ENCODE measurements at regions not wholly inside any gene's neighbourhood (a gene's known extent, or its start where the extent isn't known, plus 50 kb on each side); places are given as distances from the start of the nearest gene placed in this dataset.

DNA sequence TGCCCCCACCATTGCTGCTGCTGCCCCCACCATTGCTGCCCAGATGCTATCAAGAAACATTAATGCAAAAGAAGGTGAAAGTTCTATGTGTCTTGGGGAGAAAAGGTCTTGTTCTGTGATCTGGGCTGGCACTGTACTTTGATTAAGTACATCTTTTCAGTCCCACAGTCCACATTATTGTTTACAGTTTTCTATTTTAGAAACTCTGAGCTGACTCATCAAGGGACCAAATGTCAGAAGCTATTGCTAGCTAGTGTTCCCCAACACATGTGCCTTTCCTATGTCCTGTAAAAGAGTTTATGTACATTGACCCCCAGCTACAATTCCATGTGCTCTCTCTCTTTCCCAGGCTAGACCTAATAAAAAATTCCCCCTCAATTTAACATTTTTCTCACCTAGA is 264.7 kb upstream of the NECTIN3 start:
- Histone ChIP-seq H3K9ac (no peak overlapping the region), H3K27me3 (no peaks in the 10 kb centered on the region), H3K9me3 (replicated peaks in 1 of 11) (no peaks in the 10 kb centered on the region), H3K4me2 (no peak overlapping the region), H4K20me1 (no peaks in the 10 kb centered on the region), H3K27ac (no peak overlapping the region), H3K4me3 (no peak overlapping the region), H3K36me3 (no peaks in the 10 kb centered on the region), H3K4me1 (0 out of 20 replicates have a peak, but pooled peaks cover 0 to 5% (median 0%) of the 10 kb centered on the region in 10 experiments)
- no peak for TF ChIP-seq Cebpa-rat (IDR thresholded peaks at IDR 0.05)

DNA sequence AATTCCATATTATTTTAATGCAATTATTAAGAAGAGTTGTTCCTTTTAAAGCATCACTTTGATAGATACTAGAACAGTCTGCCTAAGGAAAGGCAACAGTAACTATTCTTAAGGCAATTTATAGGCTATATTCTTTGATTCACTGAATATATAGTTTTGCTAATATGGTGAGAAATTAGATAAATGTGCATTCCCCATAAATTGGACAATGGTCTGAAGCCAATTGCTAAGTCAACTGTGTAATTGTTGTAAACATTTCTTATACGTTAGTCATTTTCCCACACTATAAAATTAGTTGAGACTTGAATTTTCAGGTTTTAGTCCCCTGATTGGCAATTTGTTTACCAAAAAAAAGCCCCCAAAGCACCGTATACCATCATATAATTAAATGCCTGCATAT is 263.0 kb upstream of the NECTIN3 start:
- H3K27ac ChIP-seq, result no peak overlapping the region
- no peaks in the 10 kb centered on the region for H3K27me3 ChIP-seq
- H3K4me1 ChIP-seq, result 0 out of 20 replicates have a peak, but pooled peaks cover 0 to 5% (median 0%) of the 10 kb centered on the region in 10 experiments
- no peak overlapping the region for H3K9ac ChIP-seq
- no peaks in the 10 kb centered on the region for H3K36me3 ChIP-seq
- no peak for TF ChIP-seq Cebpa-rat (IDR thresholded peaks at IDR 0.05)
- no peaks in the 10 kb centered on the region for H4K20me1 ChIP-seq
- no peaks in the 10 kb centered on the region for H3K9me3 ChIP-seq (replicated peaks in 1 of 11)
- H3K4me3 ChIP-seq, result no peak overlapping the region
- no peak overlapping the region for H3K4me2 ChIP-seq

DNA sequence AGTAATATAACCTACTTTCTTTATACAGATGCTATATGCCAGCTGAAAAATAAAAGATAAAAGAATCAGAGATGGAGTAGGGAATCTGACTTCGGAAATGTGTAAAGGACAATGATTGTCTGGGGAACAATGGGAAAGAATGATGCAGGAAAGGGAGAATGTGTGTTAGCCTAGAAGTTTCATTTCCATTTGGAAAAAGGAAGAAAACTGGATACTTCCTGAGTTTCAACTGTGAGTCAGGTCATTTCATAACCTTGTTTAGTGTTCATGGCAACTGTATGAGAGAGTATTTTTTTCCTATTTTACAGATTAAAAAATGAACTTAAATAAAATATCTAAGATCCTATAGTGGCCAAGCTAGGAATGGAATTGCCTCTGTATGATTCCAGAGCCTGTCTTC is 261.3 kb upstream of the NECTIN3 start:
- H3K4me1 ChIP-seq, result peaks cover 0 to 15% (median 4%) of the 10 kb centered on the region in 10 experiments; a peak in 7 of 20 replicates
- no peak overlapping the region for H3K4me2 ChIP-seq
- no peaks in the 10 kb centered on the region for H3K27me3 ChIP-seq
- no peaks in the 10 kb centered on the region for H3K9me3 ChIP-seq (replicated peaks in 1 of 11)
- no peaks in the 10 kb centered on the region for H3K36me3 ChIP-seq
- H3K27ac ChIP-seq, result no peak overlapping the region
- TF ChIP-seq Cebpa-rat (IDR thresholded peaks at IDR 0.05), result no peak
- no peaks in the 10 kb centered on the region for H4K20me1 ChIP-seq
- H3K9ac ChIP-seq, result no peak overlapping the region
- no peak overlapping the region for H3K4me3 ChIP-seq

DNA sequence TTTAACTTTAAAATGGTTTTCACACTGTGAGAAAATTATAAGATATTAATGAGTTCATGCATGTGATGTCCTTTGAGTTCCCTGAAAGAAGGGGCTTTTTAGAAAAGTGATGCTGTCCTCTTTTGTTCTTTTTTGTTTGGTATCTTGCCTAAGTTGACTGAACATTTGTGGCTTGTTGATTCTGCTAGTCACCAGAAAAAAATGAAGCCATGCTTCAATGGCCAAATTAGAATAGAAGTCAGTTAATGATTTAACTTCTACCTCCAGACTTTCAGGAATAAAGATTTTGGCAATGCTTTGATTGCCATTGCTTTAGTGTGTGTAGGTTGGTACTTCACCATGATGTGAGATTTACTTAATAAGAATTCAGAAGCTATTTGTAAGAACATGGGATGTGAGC is 260.6 kb upstream of the NECTIN3 start:
- Histone ChIP-seq H3K4me2 (no peak overlapping the region), H3K4me3 (no peak overlapping the region), H3K4me1 (peaks cover 0 to 15% (median 4%) of the 10 kb centered on the region in 10 experiments; a peak in 7 of 20 replicates), H3K27ac (no peak overlapping the region), H3K9me3 (replicated peaks in 1 of 11) (no peaks in the 10 kb centered on the region), H3K9ac (no peak overlapping the region), H3K36me3 (no peaks in the 10 kb centered on the region), H4K20me1 (no peaks in the 10 kb centered on the region), H3K27me3 (no peaks in the 10 kb centered on the region)
- TF ChIP-seq Cebpa-rat (IDR thresholded peaks at IDR 0.05), result no peak

DNA sequence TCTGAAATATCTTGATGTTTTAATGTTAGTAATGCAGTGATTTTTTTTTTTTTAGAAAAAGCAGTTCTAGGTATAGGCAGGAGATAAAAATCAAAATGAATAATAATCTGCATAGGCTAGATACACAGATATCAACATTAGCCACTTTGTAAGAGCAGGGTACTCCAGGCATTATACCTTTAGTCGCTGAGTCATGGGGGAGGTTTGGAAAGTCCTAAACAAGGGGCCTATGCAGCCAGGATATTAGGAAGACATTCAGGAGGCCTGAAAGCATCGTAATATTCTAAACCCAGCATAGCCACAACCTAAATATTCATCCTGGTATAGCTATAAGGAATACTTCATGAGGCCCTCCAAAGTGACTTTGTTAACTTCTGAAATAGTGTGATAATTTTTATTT is 258.1 kb upstream of the NECTIN3 start:
- Histone ChIP-seq H3K4me3 (no peak overlapping the region), H4K20me1 (no peaks in the 10 kb centered on the region), H3K27ac (no peak overlapping the region), H3K4me2 (no peak overlapping the region), H3K9me3 (replicated peaks in 1 of 11) (no peaks in the 10 kb centered on the region), H3K9ac (no peak overlapping the region), H3K27me3 (no peaks in the 10 kb centered on the region), H3K36me3 (no peaks in the 10 kb centered on the region), H3K4me1 (peaks cover 0 to 15% (median 4%) of the 10 kb centered on the region in 10 experiments; a peak in 7 of 20 replicates)
- no peak for TF ChIP-seq Cebpa-rat (IDR thresholded peaks at IDR 0.05)

DNA sequence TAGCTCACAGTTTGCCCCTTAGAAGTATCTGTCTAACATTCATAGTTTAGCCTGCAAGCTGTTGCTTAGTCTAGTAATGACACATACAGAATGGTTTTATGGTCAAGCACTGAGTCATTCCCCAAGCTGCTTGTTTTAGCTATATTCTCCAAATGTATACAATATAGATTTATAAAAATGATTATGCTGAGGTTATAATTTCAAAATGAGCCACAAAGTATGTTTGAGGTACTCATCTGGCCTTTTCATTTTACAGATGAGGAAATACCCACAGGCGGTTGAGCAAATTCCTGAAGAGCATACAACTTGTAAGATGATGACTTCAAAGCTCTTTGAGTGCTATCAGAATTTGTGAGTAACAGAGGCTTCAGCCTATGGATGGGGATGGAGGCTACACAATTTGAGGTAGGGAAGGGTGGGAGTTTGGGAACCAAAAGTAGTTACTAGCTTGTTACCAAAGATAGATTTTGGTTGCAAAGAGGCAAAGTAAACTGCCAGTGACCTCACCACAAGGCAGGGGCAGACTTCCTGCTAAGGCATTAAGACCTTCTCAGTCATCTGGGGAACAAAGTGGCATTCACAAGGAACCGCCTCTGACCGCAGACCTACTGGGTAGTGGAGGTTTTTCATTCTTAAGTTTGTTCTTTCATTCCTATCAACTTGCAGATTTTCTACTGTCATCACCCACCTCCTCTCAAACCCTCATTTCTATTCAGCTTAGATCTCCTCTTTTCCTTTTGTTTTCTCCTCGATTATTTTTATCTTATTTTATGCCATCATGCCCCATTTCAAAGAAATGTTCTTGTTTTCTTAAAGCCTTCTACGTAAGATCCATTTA is 257.2 kb upstream of the NECTIN3 start:
- no peak for TF ChIP-seq Cebpa-rat (IDR thresholded peaks at IDR 0.05)
- peak overlapping the region in 4 of 11 experiments; percentile 10 to 37 (median 22); a peak in 5 of 22 replicates for H3K4me2 ChIP-seq
- no peak overlapping the region for H3K4me3 ChIP-seq
- H3K27me3 ChIP-seq, result no peaks in the 10 kb centered on the region
- no peak overlapping the region for H3K27ac ChIP-seq
- no peaks in the 10 kb centered on the region for H4K20me1 ChIP-seq
- H3K9ac ChIP-seq, result no peak overlapping the region
- no peaks in the 10 kb centered on the region for H3K9me3 ChIP-seq (replicated peaks in 1 of 11)
- H3K36me3 ChIP-seq, result no peaks in the 10 kb centered on the region
- H3K4me1 ChIP-seq, result peaks cover 0 to 15% (median 4%) of the 10 kb centered on the region in 10 experiments; a peak in 7 of 20 replicates

DNA sequence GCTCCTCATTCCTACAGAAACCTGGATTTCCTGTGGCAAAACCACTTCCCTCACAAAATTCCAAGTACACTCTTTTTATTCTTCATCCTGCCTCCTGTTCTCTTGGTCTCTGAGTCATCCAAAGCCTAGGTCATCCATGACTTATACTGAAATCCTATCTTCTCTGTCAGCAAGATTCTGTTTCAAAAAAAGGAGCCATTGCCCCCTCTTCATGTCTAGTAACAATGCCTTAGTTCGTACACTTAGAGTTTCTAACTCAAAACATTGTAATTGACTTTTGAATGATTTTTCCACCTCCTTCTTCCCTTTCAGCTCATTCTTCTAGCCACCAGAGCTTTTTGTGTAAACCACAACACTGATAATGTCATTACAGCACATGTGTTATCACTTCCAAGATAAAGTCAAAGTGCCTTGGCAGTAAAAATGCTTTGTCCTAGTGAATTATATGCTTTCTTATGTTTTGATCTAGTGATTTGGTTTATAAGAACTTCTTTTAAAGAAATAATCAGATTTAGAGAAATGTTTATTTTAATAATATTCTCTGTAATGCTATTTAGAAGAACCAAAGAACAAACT is 256.5 kb upstream of the NECTIN3 start:
- H4K20me1 ChIP-seq, result no peaks in the 10 kb centered on the region
- H3K36me3 ChIP-seq, result no peaks in the 10 kb centered on the region
- H3K4me2 ChIP-seq, result peak overlapping the region in 2 of 11 experiments; percentile 11 to 37; a peak in 4 of 22 replicates
- H3K27me3 ChIP-seq, result no peaks in the 10 kb centered on the region
- no peaks in the 10 kb centered on the region for H3K9me3 ChIP-seq (replicated peaks in 1 of 11)
- no peak overlapping the region for H3K4me3 ChIP-seq
- TF ChIP-seq Cebpa-rat (IDR thresholded peaks at IDR 0.05), result no peak
- H3K27ac ChIP-seq, result no peak overlapping the region
- peaks cover 0 to 15% (median 4%) of the 10 kb centered on the region in 10 experiments; a peak in 7 of 20 replicates for H3K4me1 ChIP-seq
- no peak overlapping the region for H3K9ac ChIP-seq

DNA sequence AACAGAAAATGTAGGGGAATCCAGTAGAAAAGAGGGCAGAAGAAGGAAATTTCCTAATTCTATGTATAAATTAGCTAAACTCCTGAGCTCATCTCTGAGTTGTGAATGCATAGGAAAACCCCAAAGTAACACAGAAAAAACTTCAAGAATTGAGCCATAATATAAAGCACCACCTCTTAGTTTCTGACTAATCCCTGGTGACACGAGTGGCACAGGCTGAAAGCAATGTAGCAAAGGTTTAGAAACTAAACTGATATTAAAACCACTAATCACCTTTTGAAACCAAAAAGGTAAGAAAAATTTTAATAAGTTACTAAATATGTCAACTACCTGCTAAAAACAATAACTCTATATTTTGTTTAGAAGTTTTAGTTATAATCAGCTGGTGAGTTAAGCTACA is 255.6 kb upstream of the NECTIN3 start:
- Histone ChIP-seq H3K27me3 (no peaks in the 10 kb centered on the region), H4K20me1 (no peaks in the 10 kb centered on the region), H3K9ac (no peak overlapping the region), H3K4me3 (no peak overlapping the region), H3K4me2 (no peak overlapping the region), H3K36me3 (no peaks in the 10 kb centered on the region), H3K27ac (no peak overlapping the region), H3K4me1 (peaks cover 0 to 10% (median 4%) of the 10 kb centered on the region in 10 experiments; a peak in 7 of 20 replicates), H3K9me3 (replicated peaks in 1 of 11) (no peaks in the 10 kb centered on the region)
- TF ChIP-seq Cebpa-rat (IDR thresholded peaks at IDR 0.05), result no peak

DNA sequence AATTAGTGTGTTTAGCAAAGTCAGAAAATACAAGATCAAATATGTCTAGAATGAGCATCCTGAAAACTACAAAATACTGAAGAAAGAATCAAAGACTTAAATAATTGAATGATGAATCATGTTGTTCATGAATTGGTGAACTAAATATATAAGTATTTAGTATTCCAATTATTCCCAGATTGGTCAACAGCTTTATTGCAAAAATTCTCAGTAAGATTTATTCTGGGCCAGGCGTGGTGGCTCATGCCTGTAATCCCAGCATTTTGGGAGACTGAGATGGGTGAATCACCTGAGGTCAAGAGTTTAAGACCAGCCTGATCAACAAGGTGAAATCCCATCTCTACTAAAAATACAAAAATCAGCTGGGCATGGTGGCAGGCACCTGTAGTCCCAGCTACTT is 250.0 kb upstream of the NECTIN3 start:
- no peak overlapping the region for H3K9ac ChIP-seq
- H4K20me1 ChIP-seq, result no peaks in the 10 kb centered on the region
- TF ChIP-seq Cebpa-rat (IDR thresholded peaks at IDR 0.05), result no peak
- no peak overlapping the region for H3K27ac ChIP-seq
- no peaks in the 10 kb centered on the region for H3K36me3 ChIP-seq
- H3K27me3 ChIP-seq, result no peaks in the 10 kb centered on the region
- H3K9me3 ChIP-seq (replicated peaks in 1 of 11), result no peaks in the 10 kb centered on the region
- H3K4me1 ChIP-seq, result no peaks in the 10 kb centered on the region
- no peak overlapping the region for H3K4me3 ChIP-seq
- no peak overlapping the region for H3K4me2 ChIP-seq
